SK-N-SH (cell line): ENCODE measurements at regions not wholly inside any gene's neighbourhood (a gene's known extent, or its start where the extent isn't known, plus 50 kb on each side); places are given as distances from the start of the nearest gene placed in this dataset.

Source experiments
- CTCF ChIA-PET: fragments of 300-600, 350-600 bp; formaldehyde crosslinking; extraction: SDS; loops from one replicate; lab custom pipeline; 2021; lab: Yijun Ruan, JAX
- POLR2A ChIA-PET: fragments of 350-600 bp; sonication (Branson Sonifier 250); formaldehyde crosslinking; extraction: SDS; loops from one replicate; lab custom pipeline; 2020; ENCODE audit warnings: antibody characterized with exemption, inconsistent platforms; lab: Yijun Ruan, JAX
- DNase-seq: peaks from one replicate; pipeline ENCODE4 v3.0.0; 2012
- H2AFZ ChIP-seq: fragments of 200-600 bp; sonication (generic); 2 replicates; pipeline ENCODE4 v1.8.1; 2016; ENCODE audit warnings: antibody characterized with exemption, mild to moderate bottlenecking, low read depth
- H3F3A ChIP-seq: fragments of 200-600 bp; sonication (generic); replicated peaks from 2 replicates; pipeline ENCODE3; 2016; ENCODE audit warnings: antibody characterized with exemption, mild to moderate bottlenecking; ENCODE audit not compliant: insufficient read depth
- H3K27ac ChIP-seq, 2 experiments: fragments of 200-500 bp in 1 of 2; fragments of 200-600 bp in 1 of 2; sonication (Bioruptor generic) in 1 of 2; sonication (generic), shearing (Covaris generic) in 1 of 2; 2 replicates each; pipeline versions ENCODE4 v1.5.1 to v1.6.1; 2014 to 2016; ENCODE audit warnings: low read depth in 2 of 2, inconsistent platforms in 1 of 2, low read length in 1 of 2, mild to moderate bottlenecking in 1 of 2, mixed read lengths in 1 of 2
- H3K27me3 ChIP-seq: fragments of 200-600 bp; sonication (generic), shearing (Covaris generic); 2 replicates; pipeline ENCODE4 v1.6.1; 2016; ENCODE audit warnings: mixed run types; ENCODE audit not compliant: insufficient read depth
- H3K36me3 ChIP-seq, 2 experiments: fragments of 200-500 bp in 1 of 2; fragments of 200-600 bp in 1 of 2; sonication (Bioruptor generic) in 1 of 2; sonication (generic) in 1 of 2; replicated peaks in 1 of 2; 2 replicates each; pipeline versions ENCODE3 to v1.5.1; 2014 to 2016; ENCODE audit warnings: low read length in 1 of 2, mild to moderate bottlenecking in 1 of 2; ENCODE audit not compliant: insufficient read depth in 2 of 2, control insufficient read depth in 1 of 2
- H3K4me1 ChIP-seq, 2 experiments: fragments of 200-500 bp in 1 of 2; fragments of 200-600 bp in 1 of 2; sonication (Bioruptor generic) in 1 of 2; sonication (generic), shearing (Covaris generic) in 1 of 2; 2 replicates each; pipeline versions ENCODE4 v1.5.1 to v1.6.1; 2014 to 2016; ENCODE audit warnings: low read depth in 1 of 2, low read length in 1 of 2, mixed run types in 1 of 2; ENCODE audit not compliant: insufficient read depth in 2 of 2, control insufficient read depth in 1 of 2
- H3K4me2 ChIP-seq: fragments of 200-600 bp; sonication (generic), shearing (Covaris generic); 2 replicates; pipeline ENCODE4 v1.6.1; 2017; ENCODE audit warnings: mixed run types
- H3K4me3 ChIP-seq, 2 experiments: fragments of 200-500 bp in 1 of 2; fragments of 200-600 bp in 1 of 2; sonication (Bioruptor generic) in 1 of 2; sonication (generic), shearing (Covaris generic) in 1 of 2; 2 replicates each; pipeline versions ENCODE4 v1.5.1 to v1.8.1; 2014 to 2016; ENCODE audit warnings: low read depth in 2 of 2, inconsistent platforms in 1 of 2, low read length in 1 of 2, mild to moderate bottlenecking in 1 of 2, mixed read lengths in 1 of 2, moderate library complexity in 1 of 2
- H3K79me2 ChIP-seq: fragments of 200-600 bp; sonication (generic); 2 replicates; pipeline ENCODE4 v1.8.1; 2017; ENCODE audit warnings: mild to moderate bottlenecking; ENCODE audit not compliant: insufficient read depth
- H3K9ac ChIP-seq: fragments of 200-600 bp; sonication (generic); 2 replicates; pipeline ENCODE4 v1.6.1; 2017; ENCODE audit warnings: mixed run types
- H3K9me2 ChIP-seq: fragments of 200-600 bp; sonication (generic); 2 replicates; pipeline ENCODE4 v1.6.1; 2017; ENCODE audit warnings: mixed run types
- H3K9me3 ChIP-seq: fragments of 200-600 bp; sonication (generic); 2 replicates; pipeline ENCODE4 v1.6.1; 2017; ENCODE audit warnings: mixed run types, mild to moderate bottlenecking, moderate library complexity
- H4K20me1 ChIP-seq: fragments of 200-600 bp; sonication (generic); 2 replicates; pipeline ENCODE4 v1.6.1; 2017; ENCODE audit warnings: mild to moderate bottlenecking, mixed run types; ENCODE audit not compliant: insufficient read depth
- FOSL2 ChIP-seq: IDR thresholded peaks from 2 replicates; pipeline ENCODE4 v1.4.0; 2012; ENCODE audit warnings: low read depth, mild to moderate bottlenecking, moderate library complexity, borderline replicate concordance
- FOXJ3 ChIP-seq: sonication (generic); formaldehyde crosslinking; IDR thresholded peaks from 2 replicates; pipeline ENCODE4 v1.5.1; 2020; ENCODE audit warnings: mild to moderate bottlenecking, missing genetic modification reagents
- MXI1 ChIP-seq: IDR thresholded peaks from 2 replicates; pipeline ENCODE4 v1.6.1; 2012; ENCODE audit warnings: mild to moderate bottlenecking, low read depth, low read length, improper control_type of control experiment
- NRF1 ChIP-seq: IDR thresholded peaks from 2 replicates; pipeline ENCODE4 v1.6.1; 2012; ENCODE audit warnings: low read depth, mild to moderate bottlenecking, low read length
- YY1 ChIP-seq: IDR thresholded peaks from 2 replicates; pipeline ENCODE4 v1.4.0; 2012; ENCODE audit warnings: low read depth, mild to moderate bottlenecking
- WGBS: methylation state at CpG from one replicate; pipeline ENCODE4 v1.1.6; 2017; ENCODE audit warnings: low lambda C conversion rate; 5-methylcytosine and 5-hydroxymethylcytosine counted together
- TF ChIP-seq, protein P1 (sequence below): IDR thresholded peaks from 2 replicates; pipeline ENCODE4 v1.6.1; 2012; ENCODE audit warnings: mild to moderate bottlenecking, low read depth, low read length, moderate library complexity
- TF ChIP-seq, protein P2 (sequence below): IDR thresholded peaks from 2 replicates; pipeline ENCODE4 v1.4.0; 2012; ENCODE audit warnings: low read depth, borderline replicate concordance

DNA sequence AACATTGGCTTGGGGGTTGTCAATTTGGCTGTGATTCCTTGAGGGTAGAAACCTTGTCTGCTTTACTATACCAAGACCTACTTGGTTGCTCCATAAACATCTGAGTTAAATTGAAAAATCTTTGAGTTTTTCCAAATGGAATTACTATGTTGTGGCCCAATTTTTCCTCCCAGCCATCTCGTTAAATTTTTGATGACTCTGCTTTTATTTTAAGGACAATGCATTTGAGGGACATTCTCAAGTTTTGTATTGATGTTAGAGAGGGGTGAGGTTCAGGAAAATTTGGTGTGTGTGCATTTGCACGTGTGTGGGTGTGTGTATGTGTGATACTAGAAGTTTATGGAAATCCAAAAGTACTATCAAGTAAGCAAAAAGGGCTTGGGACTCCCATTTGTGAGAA, 491.4 kb upstream of the KLF4 start:
- Histone ChIP-seq H2AFZ (no peak overlapping the region), H4K20me1 (no peaks in the 10 kb centered on the region), H3K36me3 (no peaks in the 10 kb centered on the region), H3K9me2 (no peaks in the 10 kb centered on the region), H3F3A (no peaks in the 10 kb centered on the region)
- CTCF ChIA-PET, result no interaction called here
- TF ChIP-seq FOXJ3 (no peak), MXI1 (no peak)
- TF ChIP-seq, protein P1, sequence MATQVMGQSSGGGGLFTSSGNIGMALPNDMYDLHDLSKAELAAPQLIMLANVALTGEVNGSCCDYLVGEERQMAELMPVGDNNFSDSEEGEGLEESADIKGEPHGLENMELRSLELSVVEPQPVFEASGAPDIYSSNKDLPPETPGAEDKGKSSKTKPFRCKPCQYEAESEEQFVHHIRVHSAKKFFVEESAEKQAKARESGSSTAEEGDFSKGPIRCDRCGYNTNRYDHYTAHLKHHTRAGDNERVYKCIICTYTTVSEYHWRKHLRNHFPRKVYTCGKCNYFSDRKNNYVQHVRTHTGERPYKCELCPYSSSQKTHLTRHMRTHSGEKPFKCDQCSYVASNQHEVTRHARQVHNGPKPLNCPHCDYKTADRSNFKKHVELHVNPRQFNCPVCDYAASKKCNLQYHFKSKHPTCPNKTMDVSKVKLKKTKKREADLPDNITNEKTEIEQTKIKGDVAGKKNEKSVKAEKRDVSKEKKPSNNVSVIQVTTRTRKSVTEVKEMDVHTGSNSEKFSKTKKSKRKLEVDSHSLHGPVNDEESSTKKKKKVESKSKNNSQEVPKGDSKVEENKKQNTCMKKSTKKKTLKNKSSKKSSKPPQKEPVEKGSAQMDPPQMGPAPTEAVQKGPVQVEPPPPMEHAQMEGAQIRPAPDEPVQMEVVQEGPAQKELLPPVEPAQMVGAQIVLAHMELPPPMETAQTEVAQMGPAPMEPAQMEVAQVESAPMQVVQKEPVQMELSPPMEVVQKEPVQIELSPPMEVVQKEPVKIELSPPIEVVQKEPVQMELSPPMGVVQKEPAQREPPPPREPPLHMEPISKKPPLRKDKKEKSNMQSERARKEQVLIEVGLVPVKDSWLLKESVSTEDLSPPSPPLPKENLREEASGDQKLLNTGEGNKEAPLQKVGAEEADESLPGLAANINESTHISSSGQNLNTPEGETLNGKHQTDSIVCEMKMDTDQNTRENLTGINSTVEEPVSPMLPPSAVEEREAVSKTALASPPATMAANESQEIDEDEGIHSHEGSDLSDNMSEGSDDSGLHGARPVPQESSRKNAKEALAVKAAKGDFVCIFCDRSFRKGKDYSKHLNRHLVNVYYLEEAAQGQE, result no peak
- TF ChIP-seq, all 33 proteins: peak for 0
- no peak overlapping the region for H3K4me2 ChIP-seq
- H3K9me3 ChIP-seq, result no peaks in the 10 kb centered on the region
- WGBS, result 11% methylated on average over 2 of the region's 2 CpGs
- no peaks in the 10 kb centered on the region for H3K27me3 ChIP-seq
- no peak overlapping the region for H3K4me3 ChIP-seq
- no peak overlapping the region for H3K27ac ChIP-seq
- POLR2A ChIA-PET, result no interaction called here
- H3K9ac ChIP-seq, result no peak overlapping the region
- no peak for DNase-seq
- H3K4me1 ChIP-seq, result no peaks in the 10 kb centered on the region
- no peaks in the 10 kb centered on the region for H3K79me2 ChIP-seq

GRCh38 chr9:107976767-107977166, 487.2 kb upstream of the KLF4 start:
- H3K9ac ChIP-seq, result no peak overlapping the region
- no peaks in the 10 kb centered on the region for H4K20me1 ChIP-seq
- TF ChIP-seq NRF1 (no peak), FOSL2 (no peak), YY1 (no peak)
- TF ChIP-seq, protein P2, sequence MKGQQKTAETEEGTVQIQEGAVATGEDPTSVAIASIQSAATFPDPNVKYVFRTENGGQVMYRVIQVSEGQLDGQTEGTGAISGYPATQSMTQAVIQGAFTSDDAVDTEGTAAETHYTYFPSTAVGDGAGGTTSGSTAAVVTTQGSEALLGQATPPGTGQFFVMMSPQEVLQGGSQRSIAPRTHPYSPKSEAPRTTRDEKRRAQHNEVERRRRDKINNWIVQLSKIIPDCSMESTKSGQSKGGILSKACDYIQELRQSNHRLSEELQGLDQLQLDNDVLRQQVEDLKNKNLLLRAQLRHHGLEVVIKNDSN, result no peak
- TF ChIP-seq, protein P1, result no peak
- 0% methylated on average over 1 of the region's 1 CpG for WGBS
- ChIA-PET CTCF (no interaction called here), POLR2A (no interaction called here)
- H3K4me2 ChIP-seq, result no peak overlapping the region
- no peak overlapping the region for H3K4me3 ChIP-seq
- DNase-seq, result no peak
- H3K9me3 ChIP-seq, result no peaks in the 10 kb centered on the region
- no peaks in the 10 kb centered on the region for H3K79me2 ChIP-seq
- H3K9me2 ChIP-seq, result no peaks in the 10 kb centered on the region
- no peaks in the 10 kb centered on the region for H3K4me1 ChIP-seq
- H2AFZ ChIP-seq, result no peak overlapping the region
- no peak overlapping the region for H3K27ac ChIP-seq
- H3K27me3 ChIP-seq, result no peaks in the 10 kb centered on the region
- no peaks in the 10 kb centered on the region for H3F3A ChIP-seq
- H3K36me3 ChIP-seq, result no peaks in the 10 kb centered on the region
